ENCODE measurements at regions not wholly inside any gene's neighbourhood (a gene's known extent, or its start where the extent isn't known, plus 50 kb on each side); places are given as distances from the start of the nearest gene placed in this dataset.

- TF ChIP-seq POLR2A (IDR thresholded peaks at IDR 0.05) (no peak), CTCF (IDR thresholded peaks at IDR 0.05) (no peak)
These were observed 87.6 kb upstream of the JADE1 start for GRCh38 chr4:128721896-128722295.

Data from esophagus squamous epithelium (tissue), 4 donors.